NB4 (cell line): ENCODE measurements at regions not wholly inside any gene's neighbourhood (a gene's known extent, or its start where the extent isn't known, plus 50 kb on each side); places are given as distances from the start of the nearest gene placed in this dataset.

Source experiments
- DNase-seq: peaks from one replicate; pipeline ENCODE4 v3.0.0; 2010; ENCODE audit warnings: low read depth
- H3K4me3 ChIP-seq: one replicate; pipeline ENCODE4 v1.5.1; 2011; ENCODE audit warnings: mild to moderate bottlenecking, low read depth, low read length, moderate library complexity
- CTCF ChIP-seq: IDR thresholded peaks from one replicate; pipeline ENCODE4 v1.5.1; 2012; ENCODE audit warnings: low read depth, low read length
- MYC ChIP-seq: IDR thresholded peaks from 2 replicates; pipeline ENCODE4 v1.6.1; 2011; ENCODE audit warnings: low read depth, low read length
- POLR2A ChIP-seq: IDR thresholded peaks from 2 replicates; pipeline ENCODE4 v1.6.1; 2011; ENCODE audit warnings: mild to moderate bottlenecking; ENCODE audit not compliant: insufficient read length; ENCODE audit errors: extremely low read depth
- TF ChIP-seq, protein P1 (sequence below): IDR thresholded peaks from 2 replicates; pipeline ENCODE4 v1.6.1; 2011; ENCODE audit warnings: low read depth, low read length

DNA sequence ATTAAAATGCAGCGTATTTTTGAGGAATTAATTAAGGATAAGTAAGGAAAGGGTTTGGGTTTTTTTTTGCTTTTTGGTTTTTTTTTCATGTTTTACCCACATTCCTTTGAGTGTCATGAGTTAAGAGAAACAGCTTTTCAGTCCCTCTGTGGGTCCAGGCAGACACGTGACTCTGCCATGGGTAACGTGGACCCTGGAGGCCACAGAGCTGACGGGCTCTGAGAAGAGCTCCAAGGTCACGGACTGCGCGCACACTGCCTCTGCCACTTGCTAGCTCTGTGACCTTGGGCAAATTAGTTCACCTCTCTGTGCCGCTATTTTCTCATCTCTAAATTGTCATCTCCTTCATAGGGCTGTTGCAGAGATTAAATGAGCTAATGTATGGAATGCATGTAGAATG lies 588.2 kb upstream of the CDH11 start:
- no peak overlapping the region for H3K4me3 ChIP-seq
- DNase-seq, result no peak
- TF ChIP-seq CTCF, result no peak
- TF ChIP-seq MYC, result no peak
- TF ChIP-seq, protein P1, sequence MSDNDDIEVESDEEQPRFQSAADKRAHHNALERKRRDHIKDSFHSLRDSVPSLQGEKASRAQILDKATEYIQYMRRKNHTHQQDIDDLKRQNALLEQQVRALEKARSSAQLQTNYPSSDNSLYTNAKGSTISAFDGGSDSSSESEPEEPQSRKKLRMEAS, result no peak
- no peak for TF ChIP-seq POLR2A

DNA sequence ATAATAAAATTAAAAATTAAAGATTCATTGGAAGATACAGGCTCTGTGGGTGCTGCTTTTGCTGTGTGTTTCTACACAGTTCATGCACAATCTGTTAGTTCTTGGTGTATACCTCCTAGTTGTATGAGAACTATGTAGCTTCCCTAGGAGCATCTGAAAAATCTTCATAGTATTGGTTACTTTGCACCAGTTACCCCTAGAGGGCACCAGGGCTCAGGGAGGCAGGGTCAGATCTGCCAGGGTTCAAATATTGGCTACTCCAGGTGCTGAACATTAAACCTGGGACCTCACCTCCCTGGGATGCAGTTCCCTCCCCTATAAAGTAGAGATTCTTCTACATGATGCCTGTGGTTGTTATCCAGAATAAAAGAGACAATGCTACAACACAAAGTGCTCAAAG lies 583.0 kb upstream of the CDH11 start:
- peak; percentile 35 for DNase-seq
- no peak overlapping the region for H3K4me3 ChIP-seq
- TF ChIP-seq POLR2A (no peak), CTCF (peak; percentile 53), MYC (no peak)
- TF ChIP-seq, protein P1, result no peak

- TF ChIP-seq CTCF, result no peak
- no peak for TF ChIP-seq MYC
- TF ChIP-seq, protein P1, result no peak
- no peak for TF ChIP-seq POLR2A
- H3K4me3 ChIP-seq, result no peak overlapping the region
- DNase-seq, result no peak
Measured at GRCh38 chr16:65702707-65703402, 581.0 kb upstream of the CDH11 start.

- no peak for TF ChIP-seq MYC
- TF ChIP-seq CTCF, result no peak
- no peak for TF ChIP-seq POLR2A
- TF ChIP-seq, protein P1, result no peak
- no peak for DNase-seq
- H3K4me3 ChIP-seq, result no peak overlapping the region
Measured at GRCh38 chr16:65700596-65700995, 578.7 kb upstream of the CDH11 start.

- H3K4me3 ChIP-seq, result no peak overlapping the region
- no peak for TF ChIP-seq POLR2A
- TF ChIP-seq, protein P1, result no peak
- TF ChIP-seq CTCF, result no peak
- no peak for TF ChIP-seq MYC
- no peak for DNase-seq
Measured at GRCh38 chr16:65698791-65699321, 577.0 kb upstream of the CDH11 start.

GRCh38 chr16:65697521-65697920 lies 575.7 kb upstream of the CDH11 start:
- no peak for DNase-seq
- no peak overlapping the region for H3K4me3 ChIP-seq
- TF ChIP-seq, protein P1, result no peak
- no peak for TF ChIP-seq MYC
- no peak for TF ChIP-seq POLR2A
- no peak for TF ChIP-seq CTCF
